Lung (tissue), 11 donors: ENCODE measurements at regions not wholly inside any gene's neighbourhood (a gene's known extent, or its start where the extent isn't known, plus 50 kb on each side); places are given as distances from the start of the nearest gene placed in this dataset.

Experiments
- ATAC-seq: fragments of 200-7000 bp; cut with Tn5 transposase; one replicate; pipeline ENCODE4 v1.9.1; 2020; ENCODE audit warnings: moderate number of reproducible peaks; ENCODE audit not compliant: insufficient read depth, low FRiP score
- DNase-seq, 3 donors: peaks; one replicate each; pipeline ENCODE4 v3.0.0-alpha.2; 2013 to 2017
- H3K27ac ChIP-seq, 2 donors: one replicate each; pipeline ENCODE4 v1.5.1; 2013; ENCODE audit warnings: mild to moderate bottlenecking in 2 of 2, moderate library complexity in 2 of 2, control low read depth in 1 of 2, inconsistent platforms in 1 of 2, low read depth in 1 of 2, low read length in 1 of 2
- H3K27me3 ChIP-seq, 3 donors: one replicate each; pipeline ENCODE4 v1.5.1; 2013; ENCODE audit warnings: low read length in 2 of 3; ENCODE audit not compliant: control insufficient read depth in 3 of 3, insufficient read depth in 3 of 3
- H3K36me3 ChIP-seq, 4 donors: one replicate each; pipeline ENCODE4 v1.5.1; 2013; ENCODE audit warnings: low read length in 4 of 4, mild to moderate bottlenecking in 1 of 4, moderate library complexity in 1 of 4; ENCODE audit not compliant: control insufficient read depth in 4 of 4, insufficient read depth in 4 of 4
- H3K4me1 ChIP-seq, 5 donors: one replicate each; pipeline ENCODE4 v1.5.1; 2013; ENCODE audit warnings: low read length in 5 of 5, mild to moderate bottlenecking in 2 of 5, moderate library complexity in 1 of 5; ENCODE audit not compliant: control insufficient read depth in 5 of 5, insufficient read depth in 5 of 5
- H3K4me3 ChIP-seq: one replicate; pipeline ENCODE4 v1.5.1; 2013; ENCODE audit warnings: mild to moderate bottlenecking, control low read depth, moderate library complexity
- H3K9ac ChIP-seq, 2 donors: one replicate each; pipeline ENCODE4 v1.5.1; 2013; ENCODE audit warnings: low read length in 2 of 2, control low read depth in 1 of 2; ENCODE audit not compliant: insufficient read depth in 1 of 2
- H3K9me3 ChIP-seq, 4 donors: one replicate each; pipeline ENCODE4 v1.5.1; 2013; ENCODE audit warnings: low read length in 3 of 4, mild to moderate bottlenecking in 1 of 4, moderate library complexity in 1 of 4; ENCODE audit not compliant: control insufficient read depth in 4 of 4, insufficient read depth in 3 of 4
- WGBS, 2 donors: extraction: QIAGEN DNeasy Blood & Tissue Kit; methylation state at CpG; one replicate each; pipeline ENCODE4 v1.1.7; 2013; 5-methylcytosine and 5-hydroxymethylcytosine counted together
- TF ChIP-seq, protein P1 (sequence below): IDR thresholded peaks from 2 replicates; pipeline ENCODE4 v1.5.1; 2012; ENCODE audit warnings: mild to moderate bottlenecking; ENCODE audit errors: control extremely low read depth, extremely low read depth
- donor health status: control.
- donor health status: control.
- donor health status: Bipolar disorder and iron deficiency.
- donor health status: healthy.
- donor health status: DM: yes; HTN: yes; CAD: no.

DNA sequence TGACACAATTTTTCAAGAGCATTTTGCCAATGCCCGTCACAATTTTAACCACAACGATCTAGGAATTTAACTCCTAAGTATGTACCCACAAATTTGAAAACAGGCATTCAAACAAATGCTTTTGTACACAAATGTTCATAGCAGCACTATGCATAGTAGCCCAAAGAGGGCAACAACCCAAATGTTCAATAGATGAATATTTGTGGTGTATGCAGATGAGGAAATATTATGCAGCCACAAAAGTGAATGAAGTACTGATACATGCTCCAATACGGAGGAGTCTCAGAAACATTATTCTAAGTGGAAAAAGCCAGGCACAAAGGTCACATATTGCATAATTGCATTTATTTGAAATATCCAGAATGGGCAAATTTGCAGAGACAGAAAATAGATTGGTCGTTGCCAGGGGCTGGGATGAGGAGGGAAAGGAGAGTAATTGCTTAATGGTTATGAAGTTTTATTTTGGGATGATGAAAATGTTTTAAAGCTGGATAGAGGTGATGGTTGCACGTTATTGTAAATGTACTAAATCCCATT lies 117.2 kb downstream of the PXDC1 start:
- H3K27me3 ChIP-seq, result no peaks in the 10 kb centered on the region
- no peak for ATAC-seq
- no peaks in the 10 kb centered on the region for H3K4me1 ChIP-seq
- 85 to 89% methylated on average over 5 of the region's 5 CpGs for WGBS, 2 donors
- peaks cover 0 to 1% (median 0%) of the 10 kb centered on the region in 4 donors for H3K9me3 ChIP-seq
- no peak overlapping the region for H3K9ac ChIP-seq
- no peak for DNase-seq
- H3K27ac ChIP-seq, result no peak overlapping the region
- no peaks in the 10 kb centered on the region for H3K36me3 ChIP-seq
- TF ChIP-seq, protein P1, sequence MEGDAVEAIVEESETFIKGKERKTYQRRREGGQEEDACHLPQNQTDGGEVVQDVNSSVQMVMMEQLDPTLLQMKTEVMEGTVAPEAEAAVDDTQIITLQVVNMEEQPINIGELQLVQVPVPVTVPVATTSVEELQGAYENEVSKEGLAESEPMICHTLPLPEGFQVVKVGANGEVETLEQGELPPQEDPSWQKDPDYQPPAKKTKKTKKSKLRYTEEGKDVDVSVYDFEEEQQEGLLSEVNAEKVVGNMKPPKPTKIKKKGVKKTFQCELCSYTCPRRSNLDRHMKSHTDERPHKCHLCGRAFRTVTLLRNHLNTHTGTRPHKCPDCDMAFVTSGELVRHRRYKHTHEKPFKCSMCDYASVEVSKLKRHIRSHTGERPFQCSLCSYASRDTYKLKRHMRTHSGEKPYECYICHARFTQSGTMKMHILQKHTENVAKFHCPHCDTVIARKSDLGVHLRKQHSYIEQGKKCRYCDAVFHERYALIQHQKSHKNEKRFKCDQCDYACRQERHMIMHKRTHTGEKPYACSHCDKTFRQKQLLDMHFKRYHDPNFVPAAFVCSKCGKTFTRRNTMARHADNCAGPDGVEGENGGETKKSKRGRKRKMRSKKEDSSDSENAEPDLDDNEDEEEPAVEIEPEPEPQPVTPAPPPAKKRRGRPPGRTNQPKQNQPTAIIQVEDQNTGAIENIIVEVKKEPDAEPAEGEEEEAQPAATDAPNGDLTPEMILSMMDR, result no peak
- no peak overlapping the region for H3K4me3 ChIP-seq

DNA sequence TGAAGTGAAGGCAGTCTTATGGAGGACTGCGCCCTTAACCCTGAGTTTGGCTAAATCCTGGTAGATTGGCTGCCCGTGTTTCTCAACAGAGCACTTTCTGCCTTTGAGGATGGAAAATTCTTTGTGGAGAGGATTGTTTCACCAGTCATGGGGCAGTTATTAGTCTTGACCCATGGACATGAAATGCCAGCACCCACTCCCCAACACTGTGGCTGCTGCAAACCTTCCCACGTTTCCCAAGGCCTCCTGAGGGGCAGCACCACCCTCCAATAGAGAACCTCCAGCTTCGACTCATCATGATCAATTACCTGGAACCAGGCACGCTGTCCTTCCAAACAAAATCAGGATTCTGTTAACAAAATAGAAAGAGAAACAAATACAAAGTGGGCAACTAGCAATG lies 117.8 kb downstream of the PXDC1 start:
- H3K27me3 ChIP-seq, result no peaks in the 10 kb centered on the region
- no peaks in the 10 kb centered on the region for H3K36me3 ChIP-seq
- H3K27ac ChIP-seq, result no peak overlapping the region
- H3K4me1 ChIP-seq, result peaks cover 0 to 1% (median 0%) of the 10 kb centered on the region in 5 donors
- TF ChIP-seq, protein P1, result no peak
- no peak for ATAC-seq
- no peak for DNase-seq
- H3K9me3 ChIP-seq, result peaks cover 0 to 1% (median 0%) of the 10 kb centered on the region in 4 donors
- no peak overlapping the region for H3K9ac ChIP-seq
- H3K4me3 ChIP-seq, result no peak overlapping the region
- 90 to 95% methylated on average over 5 of the region's 5 CpGs for WGBS, 2 donors

DNA sequence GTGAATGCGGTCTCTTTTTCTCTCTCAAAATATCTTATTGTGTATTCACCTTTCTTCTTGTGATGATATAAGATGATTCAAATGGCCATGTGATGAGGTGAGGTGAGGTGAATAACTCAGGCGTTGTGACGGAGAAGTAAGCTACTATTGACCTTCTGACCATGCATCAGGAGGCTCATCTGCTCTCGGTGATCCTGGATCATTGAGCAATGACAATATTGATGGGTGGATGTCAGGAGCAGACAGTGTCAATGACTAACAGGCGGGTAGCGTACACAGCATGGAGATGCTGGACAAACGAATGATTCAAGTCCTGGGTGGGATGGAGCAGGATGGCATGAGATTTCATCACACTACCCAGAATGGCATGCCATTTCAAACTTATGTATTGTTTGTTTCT lies 119.6 kb downstream of the PXDC1 start:
- no peak for ATAC-seq
- TF ChIP-seq, protein P1, result no peak
- peaks cover 0 to 1% (median 0%) of the 10 kb centered on the region in 4 donors for H3K9me3 ChIP-seq
- H3K36me3 ChIP-seq, result no peaks in the 10 kb centered on the region
- peaks cover 0 to 10% (median 0%) of the 10 kb centered on the region in 5 donors for H3K4me1 ChIP-seq
- no peak overlapping the region for H3K27ac ChIP-seq
- no peak overlapping the region for H3K9ac ChIP-seq
- no peak for DNase-seq
- no peak overlapping the region for H3K4me3 ChIP-seq
- 93 to 94% methylated on average over 7 of the region's 7 CpGs for WGBS, 2 donors
- H3K27me3 ChIP-seq, result peaks cover 0 to 3% (median 0%) of the 10 kb centered on the region in 3 donors

DNA sequence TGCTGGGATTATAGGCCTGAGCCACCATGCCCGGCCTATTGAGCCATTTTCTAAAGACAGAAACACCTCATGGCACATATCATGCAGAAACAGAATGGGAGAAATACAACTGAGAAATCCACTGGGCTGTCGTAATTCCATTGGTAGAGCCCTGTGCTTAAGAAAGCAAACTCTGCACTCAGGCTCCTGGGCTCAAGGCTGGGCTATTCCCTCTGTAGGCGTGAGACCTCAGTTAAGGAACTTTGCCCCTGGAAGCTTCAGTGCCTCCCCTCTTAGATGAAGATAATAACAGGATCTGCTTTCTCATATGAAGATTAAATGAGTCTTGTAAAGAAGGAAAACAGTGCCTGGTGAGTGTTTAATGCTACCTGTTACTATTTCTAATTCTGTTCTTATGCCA lies 120.3 kb downstream of the PXDC1 start:
- no peak for ATAC-seq
- Histone ChIP-seq H3K36me3 (no peaks in the 10 kb centered on the region), H3K27ac (no peak overlapping the region), H3K4me1 (peaks cover 0 to 10% (median 0%) of the 10 kb centered on the region in 5 donors), H3K27me3 (peaks cover 0 to 3% (median 0%) of the 10 kb centered on the region in 3 donors), H3K4me3 (no peak overlapping the region), H3K9me3 (peaks cover 0 to 1% (median 0%) of the 10 kb centered on the region in 4 donors), H3K9ac (no peak overlapping the region)
- TF ChIP-seq, protein P1, result no peak
- 97% methylated on average over 3 of the region's 3 CpGs for WGBS, 2 donors
- no peak for DNase-seq
